ENCODE measurements at regions not wholly inside any gene's neighbourhood (a gene's known extent, or its start where the extent isn't known, plus 50 kb on each side); places are given as distances from the start of the nearest gene placed in this dataset.
A peak's percentile ranks its signal among the peaks of the same experiment; 100 is the strongest.

DNA sequence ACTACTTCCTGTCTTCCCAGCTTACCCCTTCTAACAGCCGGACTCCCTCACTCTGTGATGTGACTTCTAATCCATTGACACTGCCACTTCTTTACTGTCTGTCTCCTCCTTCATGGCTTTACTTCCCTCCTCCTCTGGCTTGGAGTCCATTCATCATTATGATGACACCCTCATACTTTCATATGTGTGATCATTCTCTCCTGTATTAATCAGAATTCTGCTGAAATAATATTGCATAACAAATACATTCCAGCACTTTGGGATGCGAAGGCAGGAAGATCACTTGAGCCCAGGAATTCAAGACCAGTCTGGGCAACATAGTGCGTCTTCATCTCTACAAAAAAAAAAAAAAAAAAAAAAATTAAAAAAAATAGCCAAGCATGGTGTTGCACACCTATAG lies 147.9 kb upstream of the BTBD3 start:
- Histone ChIP-seq H3K27ac (no peak overlapping the region), H3K9me3 (no peaks in the 10 kb centered on the region), H3K4me3 (no peak overlapping the region), H3K27me3 (no peaks in the 10 kb centered on the region), H3K4me1 (no peaks in the 10 kb centered on the region), H3K36me3 (no peaks in the 10 kb centered on the region)
- TF ChIP-seq CTCF (IDR thresholded peaks at IDR 0.05) (no peak), POLR2AphosphoS5 (IDR thresholded peaks at IDR 0.05) (no peak), POLR2A (IDR thresholded peaks at IDR 0.05) (no peak), EP300 (IDR thresholded peaks at IDR 0.05) (no peak)
- intact Hi-C loops (cut with DNase I) = no loop called here
- 92 to 96% methylated on average over 3 of the region's 3 CpGs for WGBS, 2 donors
- DNase-seq = no peak

- WGBS, 2 donors = 96 to 97% methylated on average over 2 of the region's 2 CpGs
These were observed 145.4 kb upstream of the BTBD3 start for GRCh38 chr20:11772226-11772730.

DNA sequence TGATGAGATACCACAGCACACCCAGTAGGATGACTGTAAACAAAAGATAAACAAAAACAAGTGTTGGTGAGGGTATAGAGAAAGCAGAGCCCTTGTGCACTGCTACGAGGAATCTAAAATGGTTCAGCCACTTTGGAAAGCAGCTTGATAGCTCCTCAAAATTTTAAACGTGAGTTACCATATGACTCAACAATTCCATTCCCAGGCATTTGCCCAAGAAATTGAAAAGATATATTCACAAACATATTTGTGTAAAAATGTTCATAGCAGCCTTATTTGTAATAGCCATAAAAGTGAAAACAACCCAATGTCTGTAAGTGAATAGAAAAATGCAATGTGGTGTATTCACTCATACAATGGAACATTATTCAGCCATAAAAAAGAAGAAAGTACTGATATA lies 141.0 kb upstream of the BTBD3 start:
- Histone ChIP-seq H3K9me3 (no peaks in the 10 kb centered on the region), H3K27me3 (no peaks in the 10 kb centered on the region), H3K4me3 (no peak overlapping the region), H3K36me3 (no peaks in the 10 kb centered on the region), H3K27ac (no peak overlapping the region), H3K4me1 (peaks cover 0 to 13% (median 5%) of the 10 kb centered on the region in 4 donors)
- no peak for TF ChIP-seq POLR2AphosphoS5 (IDR thresholded peaks at IDR 0.05)
- no peak for TF ChIP-seq CTCF (IDR thresholded peaks at IDR 0.05)
- no peak for TF ChIP-seq EP300 (IDR thresholded peaks at IDR 0.05)
- TF ChIP-seq POLR2A (IDR thresholded peaks at IDR 0.05) = no peak
- WGBS, 2 donors = 85 to 87% methylated on average over 2 of the region's 2 CpGs
- intact Hi-C loops (cut with DNase I) = no loop called here
- no peak for DNase-seq

More at GRCh38 chr20:11772226-11772730, 145.4 kb upstream of the BTBD3 start:
- Histone ChIP-seq H3K9me3 (no peaks in the 10 kb centered on the region), H3K4me3 (no peak overlapping the region), H3K36me3 (no peaks in the 10 kb centered on the region), H3K27ac (no peak overlapping the region), H3K4me1 (no peaks in the 10 kb centered on the region), H3K27me3 (no peaks in the 10 kb centered on the region)
- intact Hi-C loops (cut with DNase I) = no loop called here
- no peak for TF ChIP-seq EP300 (IDR thresholded peaks at IDR 0.05)
- TF ChIP-seq CTCF (IDR thresholded peaks at IDR 0.05) = no peak
- no peak for TF ChIP-seq POLR2AphosphoS5 (IDR thresholded peaks at IDR 0.05)
- no peak for TF ChIP-seq POLR2A (IDR thresholded peaks at IDR 0.05)
- no peak for DNase-seq

GRCh38 chr20:11777387-11778205 lies 140.1 kb upstream of the BTBD3 start:
- DNase-seq = no peak
- no peak overlapping the region for H3K27ac ChIP-seq

More at GRCh38 chr20:11777387-11778205, 140.1 kb upstream of the BTBD3 start:
- H3K27me3 ChIP-seq = no peaks in the 10 kb centered on the region
- no peaks in the 10 kb centered on the region for H3K9me3 ChIP-seq
- H3K36me3 ChIP-seq = no peaks in the 10 kb centered on the region
- no peak for TF ChIP-seq EP300 (IDR thresholded peaks at IDR 0.05)
- no peak for TF ChIP-seq CTCF (IDR thresholded peaks at IDR 0.05)
- no peak for TF ChIP-seq POLR2A (IDR thresholded peaks at IDR 0.05)
- TF ChIP-seq POLR2AphosphoS5 (IDR thresholded peaks at IDR 0.05) = no peak
- WGBS, 2 donors = 60 to 73% methylated on average over 14 of the region's 14 CpGs
- H3K4me3 ChIP-seq = peak overlapping the region in 1 of 4 donors; percentile 6
- peaks cover 0 to 13% (median 5%) of the 10 kb centered on the region in 4 donors for H3K4me1 ChIP-seq
- intact Hi-C loops (cut with DNase I) = no loop called here

Data from sigmoid colon (tissue), 6 donors.